Heart right ventricle (tissue), 16 donors: ENCODE measurements at regions not wholly inside any gene's neighbourhood (a gene's known extent, or its start where the extent isn't known, plus 50 kb on each side); places are given as distances from the start of the nearest gene placed in this dataset.
"Not testable (repeated sequence)": the region's sequence is repeated elsewhere in the genome, so short reads cannot be mapped to it uniquely, and the experiment has no call there.

Source experiments
- ATAC-seq, 8 donors: fragments of 200-7000 bp; cut with Tn5 transposase; one replicate each; pipeline ENCODE4 v1.9.1; 2020; ENCODE audit warnings: mild to moderate bottlenecking in 8 of 8, moderate library complexity in 8 of 8, moderate number of reproducible peaks in 1 of 8
- DNase-seq, 2 donors: peaks; one replicate each; pipeline ENCODE4 v3.0.0-alpha.2; 2020
- H3K27ac ChIP-seq, 10 donors: fragments of 200-600 bp; sonication (generic) in 2 of 10; one replicate each; pipeline versions ENCODE4 v1.5.0 to v1.8.0; 2020 to 2022; ENCODE audit warnings: mild to moderate bottlenecking in 3 of 10
- H3K27me3 ChIP-seq, 7 donors: fragments of 200-600 bp; one replicate each; pipeline ENCODE4 v1.8.0; 2021 to 2022; ENCODE audit warnings: mild to moderate bottlenecking in 2 of 7
- H3K36me3 ChIP-seq, 9 donors: fragments of 200-600 bp; sonication (generic) in 1 of 9; one replicate each; pipeline versions ENCODE4 v1.5.0 to v1.8.0; 2020 to 2022; ENCODE audit warnings: mild to moderate bottlenecking in 2 of 9
- H3K4me1 ChIP-seq, 9 donors: fragments of 200-600 bp; sonication (generic) in 1 of 9; one replicate each; pipeline versions ENCODE4 v1.5.0 to v1.8.0; 2020 to 2022; ENCODE audit warnings: mild to moderate bottlenecking in 4 of 9
- H3K4me3 ChIP-seq, 10 donors: fragments of 200-600 bp; sonication (generic) in 2 of 10; one replicate each; pipeline versions ENCODE4 v1.5.0 to v1.8.0; 2020 to 2022; ENCODE audit warnings: mild to moderate bottlenecking in 7 of 10, moderate library complexity in 2 of 10
- H3K9me3 ChIP-seq, 11 donors: fragments of 200-600 bp in 10 of 11; sonication (generic) in 2 of 11; one replicate each; pipeline versions ENCODE4 v1.5.0 to v1.8.0; 2013 to 2022; ENCODE audit warnings: mild to moderate bottlenecking in 2 of 11, control low read depth in 1 of 11, moderate library complexity in 1 of 11
- WGBS, 2 donors: extraction: QIAGEN DNeasy Blood & Tissue Kit; methylation state at CpG; one replicate each; pipeline ENCODE4 v1.1.7; 2013; ENCODE audit warnings: inconsistent platforms in 1 of 2; 5-methylcytosine and 5-hydroxymethylcytosine counted together
- intact Hi-C, 10 donors: fragments of 100-400 bp; cut with DNase I; formaldehyde crosslinking; loops; one replicate each; pipeline versions ENCODE4 v1.11.1 to v1.14.2; 2022
- TF ChIP-seq, protein P1 (sequence below), 9 donors: fragments of 200-600 bp; sonication (generic) in 2 of 9; IDR thresholded peaks; one replicate each; pipeline versions ENCODE4 v1.5.0 to v1.8.0; 2021 to 2022; ENCODE audit warnings: antibody characterized with exemption in 9 of 9, mild to moderate bottlenecking in 5 of 9, moderate library complexity in 1 of 9
- donor health status: Arrhythmogenic right ventricular cardiomyopathy.
- donor health status: ischemic (EF 13 %, LVEDD 7.1; RV severe dilation, severe dysfunction).
- donor health status: healthy with polysubstance abuse.
- donor health status: DM: no; HTN: yes; CAD: no.
- donor health status: DM: no; HTN: no; CAD: no.
- donor health status: ischemic (EF 25% LVEDD 6.9; RV normal size, moderate dysfunction).
- donor health status: ischemic (EF 25% LVEDD 5.7; RV mildly dilated, moderate dysfunction).
- donor health status: healthy.
- donor health status: DM: yes; HTN: yes; CAD: no.
- donor health status: Ischemic cardiomyopathy.
- donor health status: ischemic (EF 35%, LVEDD 5.7; RV mildly dilated, moderate dysfunction).
- donor health status: nonischemic (EF 11% LVEDD 7.7; RV severe dilation, severe dysfunction).
- donor health status: DM: yes; HTN: yes; CAD: no.
- donor health status: PGD.
- donor health status: ischemic (EF 29% LVEDD 5.4; RV normal size, mild dysfunction).
- donor health status: nonischemic (EF 23%, LVEDD 6.1; RV moderate dilation, normal function).

- WGBS, 2 donors, result 83 to 87% methylated on average over 8 of the region's 8 CpGs
- Histone ChIP-seq H3K27me3 (peaks cover 0 to 27% (median 3%) of the 10 kb centered on the region in 7 donors), H3K4me3 (no peak overlapping the region), H3K4me1 (no peaks in the 10 kb centered on the region), H3K27ac (no peak overlapping the region), H3K36me3 (no peaks in the 10 kb centered on the region), H3K9me3 (no peaks in the 10 kb centered on the region)
- no peak for ATAC-seq
- TF ChIP-seq, protein P1, sequence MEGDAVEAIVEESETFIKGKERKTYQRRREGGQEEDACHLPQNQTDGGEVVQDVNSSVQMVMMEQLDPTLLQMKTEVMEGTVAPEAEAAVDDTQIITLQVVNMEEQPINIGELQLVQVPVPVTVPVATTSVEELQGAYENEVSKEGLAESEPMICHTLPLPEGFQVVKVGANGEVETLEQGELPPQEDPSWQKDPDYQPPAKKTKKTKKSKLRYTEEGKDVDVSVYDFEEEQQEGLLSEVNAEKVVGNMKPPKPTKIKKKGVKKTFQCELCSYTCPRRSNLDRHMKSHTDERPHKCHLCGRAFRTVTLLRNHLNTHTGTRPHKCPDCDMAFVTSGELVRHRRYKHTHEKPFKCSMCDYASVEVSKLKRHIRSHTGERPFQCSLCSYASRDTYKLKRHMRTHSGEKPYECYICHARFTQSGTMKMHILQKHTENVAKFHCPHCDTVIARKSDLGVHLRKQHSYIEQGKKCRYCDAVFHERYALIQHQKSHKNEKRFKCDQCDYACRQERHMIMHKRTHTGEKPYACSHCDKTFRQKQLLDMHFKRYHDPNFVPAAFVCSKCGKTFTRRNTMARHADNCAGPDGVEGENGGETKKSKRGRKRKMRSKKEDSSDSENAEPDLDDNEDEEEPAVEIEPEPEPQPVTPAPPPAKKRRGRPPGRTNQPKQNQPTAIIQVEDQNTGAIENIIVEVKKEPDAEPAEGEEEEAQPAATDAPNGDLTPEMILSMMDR (IDR thresholded peaks at IDR 0.05), result no peak
- intact Hi-C loops, result no loop called here
- DNase-seq, result no peak
Observed at GRCh38 chr22:48299124-48299523, 1528.5 kb downstream of the BRD1 start.

- no peak overlapping the region for H3K4me3 ChIP-seq
- intact Hi-C loops, result no loop called here
- H3K27ac ChIP-seq, result no peak overlapping the region
- ATAC-seq (no peak), DNase-seq (no peak)
- H3K36me3 ChIP-seq, result no peaks in the 10 kb centered on the region
- H3K9me3 ChIP-seq, result peaks cover 0 to 6% (median 0%) of the 10 kb centered on the region in 11 donors
- 61 to 62% methylated on average over 6 to 7 of the region's 7 CpGs for WGBS, 2 donors
- TF ChIP-seq, protein P1 (IDR thresholded peaks at IDR 0.05), result no peak
- peaks cover 0 to 30% (median 3%) of the 10 kb centered on the region in 7 donors for H3K27me3 ChIP-seq
- no peaks in the 10 kb centered on the region for H3K4me1 ChIP-seq
Observed at GRCh38 chr22:48297296-48297695, 1530.4 kb downstream of the BRD1 start.

DNA sequence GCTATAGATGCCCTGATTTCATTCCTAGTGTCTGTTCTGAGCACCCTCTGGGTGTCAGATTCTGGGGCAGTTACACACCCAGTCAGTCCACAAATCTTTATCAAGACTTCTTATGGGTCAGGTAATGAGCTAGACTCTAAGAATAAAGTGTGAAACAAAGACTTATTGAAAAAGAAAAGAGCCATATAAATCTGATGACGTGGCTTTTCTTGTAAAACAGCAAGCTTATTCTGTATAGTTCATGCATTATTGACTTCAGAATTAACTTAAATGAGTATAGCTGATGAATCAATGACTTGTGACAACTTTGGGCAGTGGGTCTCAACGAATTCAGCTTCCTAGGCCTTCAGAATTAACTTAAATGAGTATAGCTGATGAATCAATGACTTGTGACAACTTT, 1527.5 kb downstream of the TBC1D22A start:
- DNase-seq, H3K4me3 ChIP-seq, ATAC-seq, H3K27ac ChIP-seq, H3K4me1 ChIP-seq, H3K36me3 ChIP-seq, intact Hi-C loops: not testable (repeated sequence)
- WGBS, 2 donors, result 33 to 35% methylated on average over 2 of the region's 2 CpGs
- Histone ChIP-seq H3K27me3 (peaks cover 0 to 22% (median 0%) of the 10 kb centered on the region in 7 donors), H3K9me3 (peaks cover 0 to 19% (median 0%) of the 10 kb centered on the region in 11 donors)

DNA sequence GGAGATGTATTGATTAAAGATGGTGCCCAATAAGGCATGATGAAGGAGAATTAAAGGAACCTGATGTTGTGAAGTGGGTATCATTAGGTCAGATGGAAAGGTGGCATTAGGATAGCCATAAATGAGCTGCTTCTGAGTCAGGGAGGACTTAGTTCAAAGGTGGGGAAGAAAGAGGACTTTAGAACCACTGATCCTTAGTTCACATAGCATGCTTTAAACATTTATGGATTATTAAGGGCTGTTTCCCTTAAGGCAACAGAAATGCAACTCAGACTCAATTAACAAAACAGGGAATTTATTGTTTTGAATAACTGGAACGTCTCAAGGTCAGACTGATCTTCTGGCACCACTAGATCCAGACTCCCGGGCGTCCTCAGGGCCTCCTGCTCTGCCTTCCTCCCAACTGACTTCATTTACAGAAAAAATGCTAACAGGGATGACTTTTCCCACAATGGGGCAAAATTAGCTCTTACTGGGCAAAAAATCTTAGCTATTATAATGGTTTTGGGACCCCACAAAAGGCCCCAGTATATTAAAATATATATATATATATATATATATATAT, 1526.0 kb downstream of the TBC1D22A start:
- Histone ChIP-seq H3K36me3 (no peaks in the 10 kb centered on the region), H3K9me3 (peaks cover 0 to 23% (median 0%) of the 10 kb centered on the region in 11 donors), H3K4me1 (no peaks in the 10 kb centered on the region), H3K27me3 (peaks cover 0 to 13% (median 0%) of the 10 kb centered on the region in 7 donors), H3K4me3 (no peak overlapping the region), H3K27ac (no peak overlapping the region)
- TF ChIP-seq, protein P1 (IDR thresholded peaks at IDR 0.05), result no peak
- intact Hi-C loops, result no loop called here
- DNase-seq, result no peak
- 56 to 57% methylated on average over 3 of the region's 3 CpGs for WGBS, 2 donors
- ATAC-seq, result no peak

GRCh38 chr22:48287031-48287430, 1524.6 kb downstream of the TBC1D22A start:
- DNase-seq (no peak), ATAC-seq (no peak)
- peaks cover 0 to 20% (median 0%) of the 10 kb centered on the region in 7 donors for H3K27me3 ChIP-seq
- H3K4me3 ChIP-seq, result no peak overlapping the region
- intact Hi-C loops, result no loop called here
- H3K9me3 ChIP-seq, result peaks cover 0 to 15% (median 0%) of the 10 kb centered on the region in 11 donors
- no peaks in the 10 kb centered on the region for H3K4me1 ChIP-seq
- TF ChIP-seq, protein P1 (IDR thresholded peaks at IDR 0.05), result no peak
- 70 to 78% methylated on average over 5 of the region's 5 CpGs for WGBS, 2 donors
- no peaks in the 10 kb centered on the region for H3K36me3 ChIP-seq
- H3K27ac ChIP-seq, result no peak overlapping the region
